ENCODE measurements at regions not wholly inside any gene's neighbourhood (a gene's known extent, or its start where the extent isn't known, plus 50 kb on each side); places are given as distances from the start of the nearest gene placed in this dataset.
"Not testable (repeated sequence)": the region's sequence is repeated elsewhere in the genome, so short reads cannot be mapped to it uniquely, and the experiment has no call there.

DNA sequence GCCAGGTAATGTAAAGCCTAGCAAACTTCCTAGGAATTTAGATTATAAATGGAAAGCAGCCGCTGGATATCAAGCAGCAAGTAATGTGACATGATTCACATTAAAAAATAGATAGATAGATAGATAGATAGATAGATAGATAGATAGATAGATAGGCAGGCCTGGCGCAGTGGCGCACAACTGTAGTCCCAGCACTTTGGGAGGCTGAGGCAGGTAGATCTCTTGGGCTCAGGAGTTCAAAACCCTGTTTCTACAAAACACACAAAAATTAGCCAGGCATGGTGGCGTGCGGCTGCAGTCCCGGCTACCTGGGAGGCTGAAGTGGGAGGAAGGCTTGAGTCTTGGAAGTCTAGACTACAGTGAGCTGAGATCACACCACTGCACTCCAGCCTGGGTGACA is 236.9 kb downstream of the SLITRK6 start:
- no peaks in the 10 kb centered on the region for H3K27me3 Mint-ChIP-seq
- no peak for DNase-seq
- no peaks in the 10 kb centered on the region for H3K36me3 Mint-ChIP-seq
- ATAC-seq (replicated peaks) = no peak
- H3K9me3 Mint-ChIP-seq = no peaks in the 10 kb centered on the region
- no peak overlapping the region for H3K4me3 Mint-ChIP-seq
- H3K27ac Mint-ChIP-seq = no peak overlapping the region
- no peaks in the 10 kb centered on the region for H3K4me1 Mint-ChIP-seq

DNA sequence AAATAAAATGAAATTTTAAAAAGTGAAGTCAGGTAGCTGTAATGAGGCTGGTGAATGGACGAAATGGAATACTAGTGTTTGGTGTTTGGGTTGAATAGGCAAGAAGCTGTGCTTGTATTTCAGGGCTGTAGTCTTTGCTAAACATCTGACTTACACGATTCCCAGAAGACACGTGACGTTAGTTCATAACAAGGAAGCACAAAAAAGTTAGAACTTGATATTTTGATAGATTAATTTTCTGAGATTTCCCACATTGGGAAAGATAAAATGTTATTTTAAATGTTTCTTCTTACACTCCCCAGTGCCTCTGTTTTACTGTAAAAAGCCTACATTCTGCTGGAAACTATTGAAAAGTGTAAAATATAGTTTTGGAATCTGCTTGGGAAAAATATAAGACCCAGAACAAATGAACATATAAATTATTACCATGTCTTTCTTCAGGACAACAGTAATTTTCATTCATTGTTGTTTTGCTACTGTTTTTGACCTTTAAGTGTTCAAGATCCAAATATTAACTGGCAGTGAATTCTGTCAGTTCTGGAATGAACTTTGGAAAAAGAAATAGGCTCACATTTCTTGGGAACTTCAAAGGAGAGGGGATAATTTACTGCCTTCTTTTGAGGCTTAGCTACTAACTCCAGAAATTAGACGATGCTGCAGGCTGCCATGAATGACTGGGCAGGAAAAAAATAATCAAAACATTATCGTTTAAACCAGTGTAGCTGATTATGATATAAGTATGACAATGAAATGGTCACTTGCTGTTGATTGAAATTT is 241.3 kb downstream of the SLITRK6 start:
- H3K36me3 Mint-ChIP-seq = no peaks in the 10 kb centered on the region
- ATAC-seq (replicated peaks) = no peak
- H3K27ac Mint-ChIP-seq = no peak overlapping the region
- no peak for DNase-seq
- no peaks in the 10 kb centered on the region for H3K27me3 Mint-ChIP-seq
- no peak overlapping the region for H3K4me3 Mint-ChIP-seq
- peaks cover 0 to 4% of the 10 kb centered on the region in 2 donors for H3K9me3 Mint-ChIP-seq
- no peaks in the 10 kb centered on the region for H3K4me1 Mint-ChIP-seq

DNA sequence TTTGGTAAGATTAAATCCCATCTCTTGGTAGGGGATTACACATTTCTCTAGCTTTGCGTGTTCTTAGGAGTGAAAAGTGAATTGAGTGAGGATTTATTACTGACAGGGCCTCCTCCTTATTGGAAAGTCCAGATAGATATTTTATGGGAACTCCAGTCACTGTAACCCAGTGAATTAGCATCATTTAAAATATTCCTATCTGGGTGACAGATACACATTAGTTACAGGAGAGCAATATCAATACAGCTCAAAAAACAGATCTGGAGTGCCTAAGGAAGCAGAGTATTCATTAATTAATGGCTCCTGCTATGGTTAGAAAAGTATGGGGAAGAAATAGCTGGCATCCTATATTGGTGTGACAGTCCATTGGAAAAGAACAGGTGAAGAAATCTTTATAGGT is 248.2 kb downstream of the SLITRK6 start:
- Mint-ChIP-seq H3K27ac (no peak overlapping the region), H3K36me3 (peaks cover 0 to 4% of the 10 kb centered on the region in 2 donors), H3K4me1 (peaks cover 0 to 5% of the 10 kb centered on the region in 2 donors), H3K9me3 (peaks cover 10% of the 10 kb centered on the region in 2 donors), H3K4me3 (no peak overlapping the region), H3K27me3 (no peaks in the 10 kb centered on the region)
- ATAC-seq (replicated peaks) (no peak), DNase-seq (no peak)

DNA sequence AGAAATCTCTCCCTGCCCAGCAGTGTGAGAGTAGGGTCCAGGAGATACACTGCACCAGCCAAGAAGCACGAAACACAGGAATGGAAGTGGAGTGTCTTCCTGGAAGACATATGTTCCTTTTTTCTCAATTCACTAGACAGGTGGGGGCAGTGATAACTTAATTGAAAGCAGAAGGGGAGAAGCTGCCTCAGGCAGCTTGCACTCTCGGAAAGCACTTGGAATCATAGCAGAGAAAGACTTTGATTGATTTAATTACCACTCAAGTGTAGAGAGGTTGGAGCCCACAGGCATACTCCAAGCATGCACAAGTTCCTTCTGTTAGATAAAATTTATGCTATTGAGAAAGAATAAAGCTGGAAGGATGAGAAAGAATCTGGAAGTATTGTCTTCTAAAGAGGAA is 249.4 kb downstream of the SLITRK6 start:
- no peak for DNase-seq
- no peaks in the 10 kb centered on the region for H3K27me3 Mint-ChIP-seq
- no peak overlapping the region for H3K27ac Mint-ChIP-seq
- no peak for ATAC-seq (replicated peaks)
- no peak overlapping the region for H3K4me3 Mint-ChIP-seq
- H3K36me3 Mint-ChIP-seq = peaks cover 0 to 4% of the 10 kb centered on the region in 2 donors
- peaks cover 0 to 6% of the 10 kb centered on the region in 2 donors for H3K4me1 Mint-ChIP-seq
- H3K9me3 Mint-ChIP-seq = peaks cover 10% of the 10 kb centered on the region in 2 donors

GRCh38 chr13:85548845-85549244 is 250.4 kb downstream of the SLITRK6 start:
- H3K4me3 Mint-ChIP-seq; DNase-seq; H3K4me1 Mint-ChIP-seq; H3K36me3 Mint-ChIP-seq; ATAC-seq (replicated peaks); H3K9me3 Mint-ChIP-seq; H3K27me3 Mint-ChIP-seq; H3K27ac Mint-ChIP-seq: not testable (repeated sequence)

DNA sequence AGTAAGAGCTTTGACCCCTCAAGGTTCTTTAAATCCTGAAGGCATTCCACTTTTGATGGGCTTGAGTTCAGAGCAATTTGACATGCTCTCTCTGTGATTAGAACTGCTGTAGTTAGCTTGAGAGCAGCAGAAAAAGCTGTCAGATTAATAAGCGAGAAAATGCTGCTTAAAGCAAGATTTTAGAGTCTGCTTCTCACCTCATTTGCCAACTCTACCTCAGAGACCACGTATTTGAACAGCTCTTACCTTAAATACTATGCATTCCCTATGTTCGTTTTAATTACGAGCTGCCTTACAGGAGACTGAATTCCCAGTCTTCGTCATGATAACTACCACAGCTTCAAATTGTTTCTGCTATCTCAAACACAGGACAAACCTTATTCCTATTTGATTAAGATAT is 253.4 kb downstream of the SLITRK6 start:
- Mint-ChIP-seq H3K4me1 (peaks cover 0 to 10% of the 10 kb centered on the region in 2 donors), H3K36me3 (peaks cover 0 to 4% of the 10 kb centered on the region in 2 donors), H3K27ac (no peak overlapping the region), H3K27me3 (no peaks in the 10 kb centered on the region), H3K9me3 (peaks cover 10% of the 10 kb centered on the region in 2 donors), H3K4me3 (no peak overlapping the region)
- ATAC-seq (replicated peaks) = no peak
- no peak for DNase-seq

- Mint-ChIP-seq H3K9me3 (peaks cover 10% of the 10 kb centered on the region in 2 donors), H3K4me3 (no peak overlapping the region), H3K27me3 (no peaks in the 10 kb centered on the region), H3K36me3 (peaks cover 0 to 4% of the 10 kb centered on the region in 2 donors), H3K4me1 (peaks cover 0 to 10% of the 10 kb centered on the region in 2 donors), H3K27ac (no peak overlapping the region)
- DNase-seq (no peak), ATAC-seq (replicated peaks) (no peak)
Measured at GRCh38 chr13:85544756-85545155, 254.5 kb downstream of the SLITRK6 start.

GRCh38 chr13:85543144-85543543 is 256.1 kb downstream of the SLITRK6 start:
- Mint-ChIP-seq H3K36me3 (no peaks in the 10 kb centered on the region), H3K9me3 (peaks cover 2 to 4% of the 10 kb centered on the region in 2 donors), H3K27ac (no peak overlapping the region), H3K4me1 (peaks cover 0 to 10% of the 10 kb centered on the region in 2 donors), H3K4me3 (no peak overlapping the region), H3K27me3 (no peaks in the 10 kb centered on the region)
- DNase-seq (no peak), ATAC-seq (replicated peaks) (no peak)

DNA sequence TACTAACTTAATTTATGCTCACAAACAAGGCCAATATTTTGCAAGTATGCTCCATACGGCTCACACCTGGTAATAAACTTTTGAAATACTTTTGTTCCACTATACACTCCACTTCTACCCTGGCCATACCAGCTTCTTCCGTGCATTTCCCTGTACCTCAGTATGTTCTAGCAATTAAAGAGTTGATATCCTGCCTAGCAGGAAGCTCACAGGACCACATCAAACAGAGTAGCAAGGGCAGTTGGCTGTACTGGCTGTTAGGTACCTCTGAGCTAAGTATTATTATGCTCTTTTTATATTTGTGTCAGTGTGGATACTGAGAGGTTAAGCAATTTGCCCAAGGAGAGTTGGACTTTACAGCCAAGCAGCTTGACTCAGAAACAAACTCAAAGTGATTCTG is 257.7 kb downstream of the SLITRK6 start:
- H3K9me3 Mint-ChIP-seq = no peaks in the 10 kb centered on the region
- DNase-seq = no peak
- ATAC-seq (replicated peaks) = no peak
- no peaks in the 10 kb centered on the region for H3K27me3 Mint-ChIP-seq
- no peak overlapping the region for H3K27ac Mint-ChIP-seq
- H3K4me1 Mint-ChIP-seq = peaks cover 0 to 5% of the 10 kb centered on the region in 2 donors
- no peaks in the 10 kb centered on the region for H3K36me3 Mint-ChIP-seq
- H3K4me3 Mint-ChIP-seq = no peak overlapping the region

DNA sequence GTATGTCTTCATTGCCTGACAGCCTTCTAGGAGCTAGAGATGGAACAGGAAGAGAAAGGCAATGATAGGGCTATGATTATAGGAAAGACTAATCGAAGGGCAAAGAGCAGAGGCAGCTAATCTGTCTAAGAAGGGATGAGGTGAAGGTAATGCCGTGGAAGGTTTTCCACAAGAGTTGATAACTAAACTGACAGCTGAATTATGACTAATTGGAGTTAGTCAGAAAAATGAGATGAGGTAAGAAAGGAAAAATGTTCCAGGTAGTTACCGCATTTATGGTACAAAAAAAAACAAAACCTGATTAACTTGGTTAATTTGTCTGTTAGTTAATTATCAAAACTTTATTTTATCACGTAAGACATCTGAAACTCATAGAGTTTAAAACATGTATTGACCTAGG is 260.3 kb downstream of the SLITRK6 start:
- Mint-ChIP-seq H3K36me3 (no peaks in the 10 kb centered on the region), H3K27me3 (no peaks in the 10 kb centered on the region), H3K9me3 (no peaks in the 10 kb centered on the region), H3K4me1 (no peaks in the 10 kb centered on the region), H3K27ac (no peak overlapping the region), H3K4me3 (no peak overlapping the region)
- ATAC-seq (replicated peaks) (no peak), DNase-seq (no peak)

DNA sequence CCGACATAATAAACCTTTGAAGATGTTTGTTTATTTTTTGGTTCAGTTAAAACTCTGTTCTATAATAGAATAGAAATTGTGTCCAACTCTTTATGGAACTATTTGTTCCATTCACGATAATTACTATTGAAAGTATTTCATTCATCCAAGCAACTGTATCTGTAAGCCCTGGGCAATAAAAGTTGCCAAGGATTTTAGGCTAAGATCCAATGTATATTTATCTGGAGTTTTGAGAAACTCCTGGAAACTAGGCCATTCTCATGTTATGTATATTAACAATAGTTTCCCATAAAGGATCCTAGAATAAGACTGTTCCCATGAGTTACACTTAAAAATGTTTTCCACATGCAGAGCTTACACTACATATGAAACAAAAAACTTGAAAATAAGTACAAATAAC is 261.6 kb downstream of the SLITRK6 start:
- ATAC-seq (replicated peaks) (no peak), DNase-seq (no peak)
- no peaks in the 10 kb centered on the region for H3K36me3 Mint-ChIP-seq
- H3K4me3 Mint-ChIP-seq = no peak overlapping the region
- H3K27ac Mint-ChIP-seq = no peak overlapping the region
- H3K27me3 Mint-ChIP-seq = no peaks in the 10 kb centered on the region
- H3K4me1 Mint-ChIP-seq = no peaks in the 10 kb centered on the region
- H3K9me3 Mint-ChIP-seq = no peaks in the 10 kb centered on the region

DNA sequence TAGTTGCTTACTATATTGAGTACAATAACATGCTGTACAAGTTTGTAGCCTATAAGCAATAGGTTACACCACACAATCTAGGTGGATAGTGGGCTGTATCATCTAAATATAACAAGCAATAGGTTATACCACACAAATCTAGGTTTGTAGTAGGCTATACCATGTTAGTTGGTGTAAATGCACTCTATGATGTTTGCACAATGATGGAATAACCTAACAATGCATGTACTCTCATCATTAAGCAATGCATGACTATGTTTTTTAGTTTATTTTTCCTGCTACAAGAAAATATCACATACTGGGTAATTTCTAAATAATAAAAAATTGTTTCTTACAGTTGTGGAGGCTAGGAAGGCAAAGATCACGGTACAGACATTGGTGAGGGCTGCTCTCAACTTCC is 262.5 kb downstream of the SLITRK6 start:
- Mint-ChIP-seq H3K27ac (no peak overlapping the region), H3K9me3 (no peaks in the 10 kb centered on the region), H3K36me3 (no peaks in the 10 kb centered on the region), H3K4me1 (no peaks in the 10 kb centered on the region), H3K4me3 (no peak overlapping the region), H3K27me3 (no peaks in the 10 kb centered on the region)
- ATAC-seq (replicated peaks) = no peak
- DNase-seq = no peak

DNA sequence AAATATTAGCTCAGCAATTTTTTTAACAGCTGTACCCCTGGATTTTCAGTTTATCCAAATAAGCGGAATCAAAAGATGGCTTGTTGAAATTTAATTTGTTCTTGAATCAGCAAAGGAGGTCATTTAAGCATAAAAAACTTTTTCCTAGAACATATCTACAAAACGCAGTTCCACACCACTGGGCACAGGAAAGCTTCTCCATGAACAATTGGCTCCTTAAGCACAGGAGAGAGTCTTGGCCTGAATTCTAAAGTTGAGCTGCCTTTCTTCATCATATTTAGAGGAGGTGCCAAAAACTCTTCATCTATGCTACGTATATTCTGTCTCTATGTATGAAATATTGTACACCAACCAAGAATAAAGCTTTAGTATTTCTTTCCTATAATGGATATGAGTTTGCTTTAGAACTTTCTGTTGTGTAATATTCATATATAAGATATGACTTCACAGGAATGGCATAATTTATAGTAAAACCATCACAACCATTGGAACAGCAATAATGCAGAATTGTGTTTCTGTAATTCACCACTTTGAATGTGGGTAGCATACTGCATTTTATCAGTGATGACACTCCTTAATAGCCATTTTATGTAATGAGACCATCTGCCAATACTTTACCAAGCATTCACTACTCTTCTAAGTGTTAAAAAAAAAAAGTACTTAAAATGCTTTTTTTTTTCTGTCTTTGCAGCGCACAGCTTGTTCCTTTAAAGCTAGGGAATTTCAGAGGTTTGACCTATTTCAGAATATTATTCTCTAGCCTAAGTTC is 263.7 kb downstream of the SLITRK6 start:
- H3K4me1 Mint-ChIP-seq = no peaks in the 10 kb centered on the region
- no peak for ATAC-seq (replicated peaks)
- no peak overlapping the region for H3K27ac Mint-ChIP-seq
- no peaks in the 10 kb centered on the region for H3K27me3 Mint-ChIP-seq
- H3K36me3 Mint-ChIP-seq = no peaks in the 10 kb centered on the region
- no peak overlapping the region for H3K4me3 Mint-ChIP-seq
- no peak for DNase-seq
- no peaks in the 10 kb centered on the region for H3K9me3 Mint-ChIP-seq

GRCh38 chr13:85533911-85534310 is 265.3 kb downstream of the SLITRK6 start:
- Mint-ChIP-seq H3K27ac (no peak overlapping the region), H3K4me1 (no peaks in the 10 kb centered on the region), H3K4me3 (no peak overlapping the region), H3K27me3 (no peaks in the 10 kb centered on the region), H3K36me3 (no peaks in the 10 kb centered on the region), H3K9me3 (no peaks in the 10 kb centered on the region)
- ATAC-seq (replicated peaks) = no peak
- no peak for DNase-seq

- H3K27ac Mint-ChIP-seq = no peak overlapping the region
- DNase-seq (no peak), ATAC-seq (replicated peaks) (no peak)
- H3K4me3 Mint-ChIP-seq = no peak overlapping the region
- no peaks in the 10 kb centered on the region for H3K4me1 Mint-ChIP-seq
- H3K9me3 Mint-ChIP-seq = no peaks in the 10 kb centered on the region
- no peaks in the 10 kb centered on the region for H3K27me3 Mint-ChIP-seq
- no peaks in the 10 kb centered on the region for H3K36me3 Mint-ChIP-seq
Measured at GRCh38 chr13:85529218-85529594, 270.0 kb downstream of the SLITRK6 start.

Data from stimulated activated naive B cell treated with anti-CD40 and anti-IgM and Interleukin-4, amounts not matched to agents 10 μg/mL and 1 μg/mL and 100 μg/mL, for 72 hours (primary cell).